Tongue (tissue), 1 donor: ENCODE measurements at regions not wholly inside any gene's neighbourhood (a gene's known extent, or its start where the extent isn't known, plus 50 kb on each side); places are given as distances from the start of the nearest gene placed in this dataset.

Experiments used
- DNase-seq: peaks from one replicate; pipeline ENCODE4 v3.0.0-alpha.2; 2015

- no peak for DNase-seq
Observed at GRCh38 chr10:125513429-125514182, 169.4 kb downstream of the TEX36 start.

GRCh38 chr10:125510998-125511397 lies 172.0 kb downstream of the TEX36 start:
- no peak for DNase-seq

GRCh38 chr10:125505648-125506047 lies 177.3 kb downstream of the TEX36 start:
- no peak for DNase-seq

- DNase-seq: no peak
Observed at GRCh38 chr10:125502276-125502675, 180.7 kb downstream of the TEX36 start.

- no peak for DNase-seq
Observed at GRCh38 chr10:125495386-125495785, 187.6 kb downstream of the TEX36 start.

- no peak for DNase-seq
Observed at GRCh38 chr10:125494651-125495239, 188.2 kb downstream of the TEX36 start.

GRCh38 chr10:125491381-125491780 lies 191.6 kb downstream of the TEX36 start:
- no peak for DNase-seq

GRCh38 chr10:125489731-125490130 lies 193.2 kb downstream of the TEX36 start:
- DNase-seq: peak; percentile 37

- DNase-seq: no peak
Observed at GRCh38 chr10:125485665-125486064, 197.3 kb downstream of the TEX36 start.

- DNase-seq: no peak
Observed at GRCh38 chr10:125484035-125484732, 198.8 kb downstream of the TEX36 start.

GRCh38 chr10:125482637-125483036 lies 200.3 kb downstream of the TEX36 start:
- no peak for DNase-seq

- DNase-seq: no peak
Observed at GRCh38 chr10:125482108-125482507, 200.9 kb downstream of the TEX36 start.

- DNase-seq: no peak
Observed at GRCh38 chr10:125479059-125479458, 203.9 kb downstream of the TEX36 start.

GRCh38 chr10:125475815-125476214 lies 207.1 kb downstream of the TEX36 start:
- DNase-seq: no peak

GRCh38 chr10:125473143-125473793 lies 209.7 kb downstream of the TEX36 start:
- no peak for DNase-seq

GRCh38 chr10:125472010-125472607 lies 210.9 kb downstream of the TEX36 start:
- DNase-seq: no peak

GRCh38 chr10:125468278-125468677 lies 214.7 kb downstream of the TEX36 start:
- no peak for DNase-seq

- DNase-seq: no peak
Observed at GRCh38 chr10:125466685-125467084, 216.3 kb downstream of the TEX36 start.

- no peak for DNase-seq
Observed at GRCh38 chr10:125462845-125463244, 220.1 kb downstream of the TEX36 start.

GRCh38 chr10:125460326-125460725 lies 222.6 kb downstream of the TEX36 start:
- DNase-seq: no peak

GRCh38 chr10:125457406-125457805 lies 225.6 kb downstream of the TEX36 start:
- DNase-seq: no peak

- no peak for DNase-seq
Observed at GRCh38 chr10:125455855-125456254, 227.1 kb downstream of the TEX36 start.

GRCh38 chr10:125455431-125455830 lies 227.5 kb downstream of the TEX36 start:
- no peak for DNase-seq
